ENCODE measurements at regions not wholly inside any gene's neighbourhood (a gene's known extent, or its start where the extent isn't known, plus 50 kb on each side); places are given as distances from the start of the nearest gene placed in this dataset.

GRCh38 chr9:99430301-99430700 is 208.2 kb downstream of the SEC61B start:
- TF ChIP-seq POLR2AphosphoS5 (IDR thresholded peaks at IDR 0.05; ENCODE audit: insufficient read depth in 1 of 2, low read depth in 1 of 2) = no peak
- no peak for TF ChIP-seq CTCF (IDR thresholded peaks at IDR 0.05)
- TF ChIP-seq POLR2A (IDR thresholded peaks at IDR 0.05) = no peak

Measured in vagina (tissue), 2 donors.